HG03378 (cell line): ENCODE measurements at regions not wholly inside any gene's neighbourhood (a gene's known extent, or its start where the extent isn't known, plus 50 kb on each side); places are given as distances from the start of the nearest gene placed in this dataset.

Source experiments
- ATAC-seq: cut with Tn5 transposase; IDR thresholded peaks from one replicate; pipeline ENCODE4 v1.9.1; 2021; ENCODE audit warnings: mild to moderate bottlenecking, moderate library complexity; ENCODE audit not compliant: unreplicated experiment

DNA sequence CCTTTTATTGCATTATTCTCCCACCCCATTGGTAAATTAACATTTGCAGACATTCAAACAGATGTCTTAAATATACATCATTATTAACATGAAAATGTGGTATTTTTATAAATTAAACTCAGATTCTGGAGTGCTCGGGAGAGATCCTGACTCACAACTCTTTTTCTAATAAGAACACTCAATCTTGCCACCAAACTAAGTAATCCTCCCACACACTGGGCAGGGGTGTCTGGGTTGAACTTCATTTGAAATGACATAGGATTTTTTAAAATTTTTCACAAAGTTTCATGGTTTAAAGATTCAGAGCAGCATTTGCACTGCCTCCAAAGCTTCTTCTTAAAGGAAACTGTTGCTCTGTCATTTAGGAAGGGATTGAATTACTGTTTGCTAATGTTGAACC, 754.3 kb downstream of the MECOM start:
- no peak for ATAC-seq

DNA sequence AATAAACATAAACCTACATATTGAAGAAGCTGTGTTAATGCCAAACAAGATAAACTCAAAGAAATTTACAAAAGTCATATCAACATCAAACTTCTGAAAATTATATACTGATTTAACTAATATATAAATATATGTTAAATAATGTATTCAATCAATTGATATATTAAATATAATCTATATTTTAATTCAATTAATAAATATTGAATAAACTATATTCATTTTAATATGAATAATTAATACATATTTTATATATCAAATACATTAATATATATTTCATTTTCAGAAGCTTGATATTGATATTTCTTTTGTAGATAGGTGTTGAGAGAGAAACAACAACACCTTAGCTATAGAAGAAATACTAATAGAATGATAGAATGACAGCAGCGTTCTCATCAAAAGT, 768.1 kb downstream of the MECOM start:
- no peak for ATAC-seq

DNA sequence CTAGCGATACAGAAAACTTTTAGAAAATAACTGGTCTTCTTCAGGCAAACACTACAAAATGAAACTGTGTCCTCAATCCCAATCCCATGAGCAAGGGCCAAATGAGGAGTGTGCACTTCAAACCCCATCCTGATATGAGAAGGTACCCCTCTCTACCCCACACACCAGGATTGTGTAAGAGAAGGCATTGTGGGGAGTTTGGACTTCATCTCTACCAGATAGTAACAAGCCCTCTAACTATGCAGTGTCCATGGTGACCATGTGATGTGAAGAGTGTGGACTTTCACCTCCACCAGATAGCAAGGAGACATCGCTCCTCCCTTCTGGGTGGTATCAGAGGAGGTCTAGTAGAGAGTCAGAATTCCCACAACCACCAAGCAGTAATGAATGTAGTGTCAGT, 769.3 kb downstream of the MECOM start:
- ATAC-seq, result no peak

DNA sequence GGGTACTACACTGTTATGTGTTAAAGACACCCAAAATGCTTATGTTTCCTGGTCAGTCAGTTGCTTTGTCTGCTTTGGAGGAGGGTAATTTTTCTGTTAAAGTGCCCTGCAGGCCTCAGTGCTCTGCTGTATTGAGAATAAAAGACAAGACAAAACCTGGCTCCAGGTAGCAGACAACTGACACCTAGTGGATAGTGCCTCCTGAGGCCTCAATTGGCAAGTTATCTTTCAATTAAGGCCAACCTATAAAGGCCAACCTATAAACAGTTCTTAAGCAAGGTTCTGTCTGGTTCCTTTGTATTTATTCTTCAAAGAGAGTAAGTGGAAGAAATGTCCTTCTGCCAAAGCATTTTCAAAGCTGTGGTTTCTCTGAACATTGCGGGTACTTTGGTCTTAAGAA, 773.8 kb downstream of the MECOM start:
- no peak for ATAC-seq

DNA sequence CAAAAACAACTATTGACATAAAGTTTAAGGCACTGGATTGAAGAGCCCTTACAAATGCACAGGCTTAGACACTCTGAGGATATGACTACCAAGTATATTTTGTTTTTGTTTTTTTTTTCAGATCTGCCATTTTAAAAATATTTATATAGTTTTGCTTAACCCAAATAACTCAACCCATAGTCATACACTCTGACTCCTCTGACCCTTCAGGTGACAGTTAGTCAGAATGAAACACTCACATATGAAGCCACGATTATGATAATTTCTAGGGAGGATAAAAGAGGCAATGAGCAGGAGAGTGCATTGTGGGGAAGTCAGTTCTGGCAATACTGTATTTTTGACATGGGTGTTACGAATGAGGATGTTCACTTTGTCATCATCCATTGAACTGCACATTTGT, 774.7 kb downstream of the MECOM start:
- ATAC-seq, result no peak

DNA sequence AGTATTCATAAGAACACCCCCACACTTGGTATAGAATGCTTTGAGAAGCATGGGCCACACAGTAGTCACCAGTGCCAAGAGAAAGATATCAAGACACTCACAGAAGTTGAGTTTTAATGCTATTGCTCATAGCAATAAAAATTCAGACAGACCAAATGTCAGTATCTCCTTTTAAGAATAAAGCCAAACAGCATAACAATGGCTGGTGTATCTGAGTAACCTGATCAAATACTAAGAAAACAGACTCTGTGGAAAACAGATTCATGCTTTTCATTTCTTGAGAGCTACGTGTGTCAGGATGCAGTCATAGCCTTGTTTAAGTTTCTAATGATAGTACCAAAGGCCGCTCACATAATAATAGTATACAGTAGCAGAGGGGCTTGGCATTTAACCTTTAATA, 778.5 kb downstream of the MECOM start:
- ATAC-seq, result no peak

DNA sequence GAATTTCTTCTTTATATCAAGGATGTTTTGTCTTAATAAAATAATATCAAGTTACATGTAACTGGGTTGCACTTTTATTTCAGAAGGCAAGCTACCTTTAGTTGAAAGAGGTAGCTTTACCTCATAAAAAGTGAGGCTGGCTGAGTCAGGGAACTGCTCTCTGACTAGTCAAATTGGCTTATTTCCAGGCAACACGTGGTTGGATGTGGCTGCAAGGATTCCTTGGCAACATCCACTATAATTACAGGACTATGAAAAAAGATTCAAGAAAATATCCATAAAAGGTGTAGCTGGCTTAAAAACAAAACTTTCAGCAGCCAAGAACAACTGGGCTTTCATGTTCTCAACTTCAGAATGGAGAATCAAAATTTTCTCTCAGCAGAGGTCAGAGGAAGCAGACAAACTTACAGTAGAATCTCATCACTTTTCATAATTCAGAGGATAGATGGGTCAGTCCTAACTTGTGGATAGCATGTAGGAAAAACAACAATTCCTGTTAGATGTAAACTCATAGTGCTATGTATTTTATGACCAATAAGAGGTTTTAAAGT, 779.1 kb downstream of the MECOM start:
- no peak for ATAC-seq

DNA sequence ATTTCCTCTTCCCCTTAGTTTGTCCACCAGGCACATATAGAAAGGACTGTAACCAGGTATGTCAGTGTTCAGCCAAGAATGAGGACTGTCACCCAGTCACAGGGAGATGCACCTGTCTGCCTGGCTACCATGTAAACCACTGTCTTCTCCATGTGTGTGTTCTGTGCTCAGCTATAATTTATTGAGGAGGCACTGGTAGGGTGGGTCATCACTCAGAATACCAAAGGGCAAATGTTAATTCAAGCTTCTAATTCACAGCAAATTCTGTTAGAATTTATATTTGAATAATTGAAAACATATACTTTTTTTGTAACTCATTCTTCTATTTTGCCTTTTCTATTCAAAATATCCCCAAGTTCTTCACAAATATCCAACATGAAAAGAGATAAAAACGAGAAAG, 780.4 kb downstream of the MECOM start:
- no peak for ATAC-seq

DNA sequence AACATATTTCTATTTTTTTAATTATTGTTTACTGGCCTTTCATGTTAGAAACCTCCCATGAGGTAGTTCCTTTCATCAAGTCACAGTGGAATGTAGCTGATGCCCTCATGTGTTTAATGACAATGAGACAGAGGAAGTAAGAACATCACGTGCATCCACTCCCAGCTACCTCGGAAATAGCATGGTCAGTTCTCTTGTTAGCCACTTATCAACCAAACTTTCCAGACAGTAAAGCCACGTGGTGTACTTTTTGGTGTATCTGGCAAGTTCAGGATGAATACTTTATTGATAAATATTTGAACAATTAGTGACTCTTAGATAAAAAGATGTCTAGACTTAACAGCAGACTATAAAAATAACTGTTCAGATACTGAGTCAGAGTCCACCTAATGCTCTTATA, 781.7 kb downstream of the MECOM start:
- no peak for ATAC-seq

DNA sequence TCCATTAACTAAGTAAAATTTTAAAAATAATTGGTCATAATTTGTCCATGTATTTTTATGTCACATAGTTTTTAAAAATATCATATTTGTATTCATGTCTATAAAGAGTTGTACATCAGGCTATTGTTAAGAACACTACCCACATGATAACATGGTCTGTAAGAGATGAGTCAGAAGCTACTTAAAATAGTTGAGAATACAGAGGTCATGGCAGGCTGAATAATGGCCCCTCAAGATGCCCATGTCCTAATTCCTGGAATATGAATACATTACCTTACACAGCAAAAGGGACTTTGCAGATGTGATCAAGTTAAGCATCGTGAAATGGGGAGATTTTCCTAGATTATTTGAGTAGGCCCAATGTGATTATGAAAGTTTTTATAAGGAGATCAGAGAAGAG, 782.9 kb upstream of the GOLIM4 start:
- no peak for ATAC-seq

DNA sequence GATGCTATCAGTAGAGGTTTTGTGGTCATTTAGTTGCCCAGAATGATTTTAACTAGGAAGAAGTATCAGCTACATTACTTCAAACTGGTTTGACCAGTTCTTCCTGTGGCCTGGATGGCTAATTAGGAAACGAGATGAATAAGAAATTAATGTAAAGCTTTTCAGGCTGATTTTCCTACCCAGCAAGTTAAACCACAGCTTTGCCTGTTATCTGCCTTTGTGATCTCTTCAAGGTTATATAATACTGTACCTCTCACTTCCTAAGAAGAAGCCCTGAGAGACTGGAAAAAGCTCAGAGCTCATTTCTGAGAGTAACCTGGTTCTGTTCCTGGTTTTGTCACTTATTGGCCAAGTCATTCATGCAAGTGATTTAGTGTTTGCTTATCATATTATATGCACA, 782.2 kb upstream of the GOLIM4 start:
- ATAC-seq, result no peak

DNA sequence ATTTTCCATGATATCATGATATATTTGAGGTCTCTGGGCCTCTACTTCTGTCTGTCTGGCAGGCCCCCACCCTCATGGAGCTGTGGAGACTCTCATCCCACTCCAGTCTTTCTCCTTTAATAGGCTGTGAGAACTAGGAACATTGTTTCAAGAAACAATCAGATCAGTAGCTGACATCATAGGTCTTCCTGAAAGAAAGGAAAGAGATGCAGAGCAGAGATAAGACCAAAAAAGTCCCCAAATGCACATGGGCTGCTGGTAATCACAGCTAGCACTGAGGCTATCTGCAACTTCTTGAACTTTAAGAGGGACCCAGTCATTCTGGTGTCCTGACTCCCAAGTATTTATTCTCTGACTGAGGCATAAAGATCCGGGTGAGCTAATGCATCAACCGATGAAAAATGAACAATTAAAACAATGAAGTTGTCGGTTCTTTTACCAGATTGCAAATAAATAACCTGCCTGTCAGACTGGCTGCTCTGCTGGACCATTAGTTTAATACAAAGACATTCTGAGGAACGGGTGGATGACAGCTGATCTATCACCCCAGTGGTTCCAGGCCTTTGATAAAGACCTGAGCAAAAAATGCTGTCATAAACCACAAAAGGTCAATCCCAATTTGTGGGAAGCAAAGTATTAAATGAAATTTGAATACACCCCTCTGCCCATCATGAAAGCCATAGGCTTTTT, 780.8 kb upstream of the GOLIM4 start:
- ATAC-seq, result no peak

DNA sequence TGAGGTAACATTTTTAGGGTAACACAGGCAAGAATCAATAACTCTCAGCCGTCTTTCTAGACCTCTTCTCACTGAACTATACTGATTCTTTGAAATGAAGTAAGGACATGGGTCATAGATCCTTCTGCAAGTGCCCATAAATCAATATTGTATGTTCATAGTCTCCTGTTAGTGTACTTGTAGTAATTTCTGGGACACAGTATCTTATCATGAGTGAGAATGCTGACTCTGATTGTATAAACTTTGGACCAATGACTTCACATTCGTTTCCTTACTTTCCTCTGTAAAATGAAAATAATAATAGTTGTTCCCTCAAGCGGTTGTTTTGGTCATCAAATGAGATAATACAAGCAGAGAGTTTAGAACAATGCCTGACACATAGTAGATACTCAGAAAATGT, 777.1 kb upstream of the GOLIM4 start:
- no peak for ATAC-seq

DNA sequence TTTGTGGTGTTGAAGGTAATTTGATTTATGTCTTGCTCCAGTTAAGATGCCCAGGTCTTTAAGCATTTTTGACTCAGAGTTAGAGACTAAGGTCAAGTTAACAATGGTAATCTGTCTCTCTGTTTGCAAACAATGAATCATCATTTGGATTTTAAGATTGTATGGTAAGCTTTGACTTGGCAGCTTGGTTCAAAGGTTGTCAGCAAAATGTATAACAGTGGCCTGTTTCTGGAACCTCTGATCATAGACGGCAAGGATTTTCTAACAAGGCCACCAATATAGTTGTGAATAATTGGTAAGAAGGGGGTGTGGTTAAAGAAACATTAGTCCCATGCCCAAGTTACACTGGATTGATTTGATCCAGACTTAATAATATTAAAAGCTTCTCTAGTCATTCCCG, 775.2 kb upstream of the GOLIM4 start:
- ATAC-seq, result no peak

DNA sequence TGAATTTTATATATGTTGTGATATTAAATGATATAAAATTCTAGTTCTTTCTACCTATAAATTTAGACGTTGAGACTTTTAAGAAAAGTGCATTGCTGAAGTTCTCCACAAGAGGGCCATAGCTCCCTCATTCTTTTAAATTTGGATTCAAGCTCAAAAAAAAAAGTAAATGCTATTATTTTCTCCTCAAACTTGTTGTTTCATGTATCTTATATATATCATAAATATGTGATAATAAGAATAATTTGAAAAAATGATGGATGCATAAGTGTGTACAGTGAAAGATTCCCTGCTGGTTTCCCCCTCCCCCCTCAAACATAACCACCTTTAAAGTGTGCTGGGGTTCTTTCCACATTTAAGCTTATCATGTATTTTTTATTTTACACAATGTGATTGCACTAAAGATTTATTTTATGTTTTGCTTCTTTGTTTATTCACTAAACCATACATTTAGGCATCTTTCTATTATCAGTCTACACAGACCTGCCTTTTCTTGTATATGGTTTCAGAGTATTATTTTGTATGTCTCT, 769.4 kb upstream of the GOLIM4 start:
- ATAC-seq, result no peak

DNA sequence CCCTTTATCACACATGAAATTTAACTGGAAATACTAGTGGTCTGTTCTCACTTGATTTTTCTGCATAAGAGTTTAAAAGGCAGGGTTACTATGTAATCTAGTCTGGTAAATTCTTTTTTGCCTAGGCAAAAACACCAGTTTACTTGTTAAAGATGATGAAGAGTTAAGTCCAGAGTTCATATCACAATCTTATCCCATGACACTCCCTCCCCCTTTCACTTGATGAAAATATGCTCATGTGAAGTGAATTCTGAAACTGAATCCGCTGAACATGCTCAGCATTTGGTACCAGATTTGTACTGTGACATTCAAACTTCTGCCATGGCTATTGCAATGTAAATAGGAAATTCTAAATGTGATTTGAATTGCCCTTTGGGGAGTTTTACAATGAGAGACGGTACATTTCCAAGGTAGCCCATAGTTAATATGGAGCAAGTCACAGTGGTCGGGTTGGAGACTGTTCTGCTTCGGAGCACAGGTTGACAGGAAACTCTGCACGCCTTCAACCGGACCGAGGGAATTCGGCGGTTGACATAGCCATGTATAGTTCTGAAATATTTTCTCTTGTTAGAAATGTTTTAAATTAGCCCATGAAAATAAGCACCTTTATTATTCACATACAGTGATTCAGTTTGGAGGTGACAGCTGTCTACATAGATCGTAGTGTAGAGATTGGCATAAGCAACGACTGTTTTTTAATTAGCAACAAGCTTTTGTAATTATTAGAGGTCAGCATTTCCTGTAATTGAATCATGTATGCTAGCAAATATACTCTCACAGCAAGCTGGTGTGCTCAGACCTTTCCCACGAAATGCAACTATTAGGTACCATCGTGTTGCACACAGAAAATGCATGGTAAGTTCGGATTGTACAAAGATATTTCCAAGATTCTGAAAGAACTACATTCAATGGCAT, 768.6 kb upstream of the GOLIM4 start:
- ATAC-seq, result no peak

DNA sequence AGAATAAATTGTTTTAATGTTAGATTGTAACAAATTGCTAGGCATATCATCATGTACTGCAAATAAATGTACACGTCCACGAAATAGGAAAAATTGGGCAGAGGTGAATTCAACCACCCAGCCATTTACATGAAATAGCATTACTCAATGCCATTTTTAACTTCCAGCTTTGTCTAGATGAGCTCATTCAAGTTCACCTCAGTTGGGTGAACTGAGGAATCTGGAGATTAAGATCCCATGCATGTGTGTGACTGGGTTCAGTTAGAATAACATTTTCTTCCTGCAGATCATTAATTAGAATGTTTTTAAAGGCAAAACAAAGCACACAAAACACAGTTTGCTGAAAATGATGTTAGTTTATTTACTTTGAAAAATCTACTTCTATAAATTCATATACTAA, 767.8 kb upstream of the GOLIM4 start:
- ATAC-seq, result no peak

DNA sequence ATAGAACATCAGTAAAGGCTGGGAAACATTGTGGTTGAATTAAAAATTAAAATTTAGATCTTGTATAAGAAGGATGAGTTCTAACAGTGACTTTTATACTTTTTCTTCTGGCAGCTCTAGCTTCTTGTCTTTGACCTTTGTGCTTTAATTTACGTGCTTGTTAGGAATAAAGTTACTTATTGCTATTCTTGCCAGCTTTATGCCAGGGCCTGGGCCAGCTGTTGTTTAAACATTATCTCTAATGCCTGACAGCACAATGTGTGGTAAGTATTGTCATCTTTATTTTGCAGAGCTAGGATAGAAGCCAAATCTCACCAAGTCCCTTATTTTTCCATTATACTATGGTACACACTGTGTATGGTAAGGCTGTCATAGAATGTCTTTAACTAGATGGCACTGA, 766.7 kb upstream of the GOLIM4 start:
- no peak for ATAC-seq

DNA sequence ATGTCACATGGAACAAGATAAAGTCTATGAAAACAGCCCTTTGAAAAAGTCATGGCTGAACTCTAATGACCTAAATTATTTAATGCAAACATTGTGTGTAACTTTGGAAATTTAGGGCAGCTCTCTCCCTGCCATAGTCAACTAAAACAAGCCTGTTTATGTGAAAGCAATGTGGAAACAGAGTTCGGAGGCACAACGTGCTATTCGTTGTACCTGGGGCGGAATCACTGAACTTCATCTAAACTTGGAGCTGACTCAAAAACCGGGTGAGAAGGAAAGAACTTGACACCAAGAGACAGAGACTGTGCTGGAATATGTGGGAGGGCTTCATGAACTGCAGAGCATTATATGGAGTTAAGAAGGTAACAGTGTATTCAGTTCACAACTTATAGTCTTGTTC, 764.9 kb upstream of the GOLIM4 start:
- no peak for ATAC-seq

DNA sequence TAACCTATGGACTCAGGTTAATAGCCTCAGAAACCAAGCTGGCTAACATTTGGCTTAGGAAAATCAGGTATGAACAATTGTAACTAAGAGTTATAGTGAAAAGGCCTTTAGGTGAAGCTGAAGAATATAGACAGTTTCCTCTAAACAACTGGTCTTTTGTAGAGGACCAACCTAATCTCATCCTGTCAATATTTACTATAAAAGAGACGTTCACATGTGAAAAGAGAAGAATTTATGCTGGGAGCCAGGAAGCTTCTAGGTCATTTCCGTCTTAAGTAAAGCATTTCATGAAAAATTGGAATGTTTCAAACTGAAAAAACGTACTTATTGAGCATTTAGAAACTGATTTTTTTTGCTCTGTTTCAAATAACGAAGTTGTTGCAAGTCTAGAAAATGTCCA, 764.3 kb upstream of the GOLIM4 start:
- ATAC-seq, result no peak

DNA sequence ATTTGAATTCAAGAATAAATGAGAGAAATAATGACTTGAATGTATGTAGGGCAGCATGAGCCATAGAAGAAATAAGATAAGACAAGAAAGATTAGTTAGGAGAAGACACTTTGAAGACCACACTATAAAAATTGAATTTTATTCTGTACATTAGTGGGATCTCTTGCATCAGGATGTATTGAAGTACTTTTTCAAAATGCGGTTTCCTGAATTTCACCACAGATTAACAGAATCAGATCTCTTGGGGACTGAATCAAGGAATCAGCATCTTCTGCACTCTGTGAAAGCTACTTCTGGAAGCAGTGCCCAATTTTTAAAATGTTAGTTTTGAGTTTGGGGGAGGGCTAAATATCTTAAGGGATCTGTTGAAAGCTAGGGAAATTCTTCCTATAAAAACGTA, 763.9 kb upstream of the GOLIM4 start:
- ATAC-seq, result no peak

DNA sequence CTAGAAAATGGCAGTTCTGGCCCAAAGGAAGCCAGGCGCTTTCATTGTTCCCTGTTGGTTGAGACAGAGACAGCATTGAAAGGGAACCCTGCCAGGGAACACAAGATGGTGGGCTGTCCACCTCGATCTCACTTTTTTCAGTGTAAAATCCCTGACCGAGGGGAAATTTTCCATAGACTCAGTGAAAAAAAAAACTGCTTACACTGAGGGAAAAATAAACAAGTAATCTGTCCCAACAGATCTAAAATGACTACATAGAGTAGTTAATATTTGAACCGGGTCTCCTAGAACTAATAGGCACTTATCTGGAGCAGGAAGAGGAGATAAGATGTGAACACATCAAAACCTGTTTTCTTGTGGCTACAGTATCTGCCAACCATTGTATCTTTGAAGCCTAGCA, 763.4 kb upstream of the GOLIM4 start:
- ATAC-seq, result no peak
